Liver (tissue), 3 donors: ENCODE measurements at regions not wholly inside any gene's neighbourhood (a gene's known extent, or its start where the extent isn't known, plus 50 kb on each side); places are given as distances from the start of the nearest gene placed in this dataset.

ENCODE experiments used
- CTCF ChIP-seq: fragments of 150-350 bp; IDR thresholded peaks from 2 replicates; pipeline ENCODE4 v1.5.1; 2017; ENCODE audit warnings: improper control_type of control experiment, low read depth, low read length; ENCODE audit not compliant: missing input control
- MAX ChIP-seq: IDR thresholded peaks from 2 replicates; pipeline ENCODE4 v1.6.1; 2016; ENCODE audit warnings: antibody characterized with exemption
- RXRA ChIP-seq, 2 donors: IDR thresholded peaks; 2 replicates each; pipeline ENCODE4 v1.6.1; 2017 to 2018; ENCODE audit warnings: antibody characterized with exemption in 2 of 2, mild to moderate bottlenecking in 1 of 2
- SP1 ChIP-seq: IDR thresholded peaks from 2 replicates; pipeline ENCODE4 v1.6.1; 2018; ENCODE audit warnings: antibody characterized with exemption, mild to moderate bottlenecking
- YY1 ChIP-seq: IDR thresholded peaks from 2 replicates; pipeline ENCODE4 v1.6.1; 2016; ENCODE audit warnings: antibody characterized with exemption, mild to moderate bottlenecking
- donor health status: healthy.
- donor health status: healthy.

GRCh38 chr4:55765070-55765469 lies 54.5 kb upstream of the EXOC1L start:
- TF ChIP-seq CTCF, result no peak
- TF ChIP-seq MAX, result no peak
- no peak for TF ChIP-seq YY1
- TF ChIP-seq SP1, result no peak
- TF ChIP-seq RXRA (IDR thresholded peaks at IDR 0.05), result no peak
